ENCODE measurements at regions not wholly inside any gene's neighbourhood (a gene's known extent, or its start where the extent isn't known, plus 50 kb on each side); places are given as distances from the start of the nearest gene placed in this dataset.

DNA sequence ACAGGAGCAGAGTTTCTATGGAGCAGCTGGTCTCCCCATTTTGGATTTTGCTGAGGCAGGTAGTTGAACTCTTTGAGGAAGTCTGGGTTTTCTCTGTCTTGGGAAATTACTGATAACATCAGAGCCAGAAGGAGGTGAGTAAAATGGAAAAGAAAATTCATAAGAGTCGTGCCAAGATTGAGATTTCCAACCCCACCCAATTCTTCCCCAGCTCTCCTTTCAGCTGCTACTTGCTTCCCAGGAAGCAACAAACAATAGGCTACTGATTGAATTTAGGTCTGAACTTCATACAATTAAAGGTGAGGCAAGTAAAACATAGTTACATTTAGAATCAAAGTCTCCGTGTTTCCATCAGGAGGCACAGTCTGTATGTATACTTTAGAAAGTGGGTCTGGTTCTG lies 54.6 kb upstream of the EOLA2 start:
- DNase-seq (ENCODE audit: low spot score) = no peak
- 78% methylated on average over 2 of the region's 2 CpGs for WGBS (ENCODE audit: low lambda C conversion rate, missing lambda C conversion rate)
- no peak overlapping the region for H3K4me2 ChIP-seq
- H2AFZ ChIP-seq = no peak overlapping the region
- no peaks in the 10 kb centered on the region for H4K20me1 ChIP-seq (ENCODE audit: insufficient read depth, poor library complexity, severe bottlenecking)
- TF ChIP-seq EZH2 (IDR thresholded peaks at IDR 0.05; ENCODE audit: borderline replicate concordance) (no peak), EZH2phosphoT487 (IDR thresholded peaks at IDR 0.05; ENCODE audit: low read depth, severe bottlenecking, unreplicated experiment) (no peak)
- TF ChIP-seq, protein P1, sequence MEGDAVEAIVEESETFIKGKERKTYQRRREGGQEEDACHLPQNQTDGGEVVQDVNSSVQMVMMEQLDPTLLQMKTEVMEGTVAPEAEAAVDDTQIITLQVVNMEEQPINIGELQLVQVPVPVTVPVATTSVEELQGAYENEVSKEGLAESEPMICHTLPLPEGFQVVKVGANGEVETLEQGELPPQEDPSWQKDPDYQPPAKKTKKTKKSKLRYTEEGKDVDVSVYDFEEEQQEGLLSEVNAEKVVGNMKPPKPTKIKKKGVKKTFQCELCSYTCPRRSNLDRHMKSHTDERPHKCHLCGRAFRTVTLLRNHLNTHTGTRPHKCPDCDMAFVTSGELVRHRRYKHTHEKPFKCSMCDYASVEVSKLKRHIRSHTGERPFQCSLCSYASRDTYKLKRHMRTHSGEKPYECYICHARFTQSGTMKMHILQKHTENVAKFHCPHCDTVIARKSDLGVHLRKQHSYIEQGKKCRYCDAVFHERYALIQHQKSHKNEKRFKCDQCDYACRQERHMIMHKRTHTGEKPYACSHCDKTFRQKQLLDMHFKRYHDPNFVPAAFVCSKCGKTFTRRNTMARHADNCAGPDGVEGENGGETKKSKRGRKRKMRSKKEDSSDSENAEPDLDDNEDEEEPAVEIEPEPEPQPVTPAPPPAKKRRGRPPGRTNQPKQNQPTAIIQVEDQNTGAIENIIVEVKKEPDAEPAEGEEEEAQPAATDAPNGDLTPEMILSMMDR (IDR thresholded peaks at IDR 0.05; ENCODE audit: poor library complexity) = no peak
- H3K36me3 ChIP-seq (replicated peaks; ENCODE audit: insufficient read depth, low read depth) = peaks cover 2% of the 10 kb centered on the region
- H3K9me3 ChIP-seq (ENCODE audit: low read depth) = no peaks in the 10 kb centered on the region
- no peaks in the 10 kb centered on the region for H3K27me3 ChIP-seq
- no peak overlapping the region for H3K4me3 ChIP-seq
- H3K27ac ChIP-seq = no peak overlapping the region
- H3K9me2 ChIP-seq (replicated peaks; ENCODE audit: insufficient read depth) = no peaks in the 10 kb centered on the region
- H3K79me2 ChIP-seq = no peaks in the 10 kb centered on the region
- no peaks in the 10 kb centered on the region for H3K4me1 ChIP-seq (ENCODE audit: insufficient read depth)

DNA sequence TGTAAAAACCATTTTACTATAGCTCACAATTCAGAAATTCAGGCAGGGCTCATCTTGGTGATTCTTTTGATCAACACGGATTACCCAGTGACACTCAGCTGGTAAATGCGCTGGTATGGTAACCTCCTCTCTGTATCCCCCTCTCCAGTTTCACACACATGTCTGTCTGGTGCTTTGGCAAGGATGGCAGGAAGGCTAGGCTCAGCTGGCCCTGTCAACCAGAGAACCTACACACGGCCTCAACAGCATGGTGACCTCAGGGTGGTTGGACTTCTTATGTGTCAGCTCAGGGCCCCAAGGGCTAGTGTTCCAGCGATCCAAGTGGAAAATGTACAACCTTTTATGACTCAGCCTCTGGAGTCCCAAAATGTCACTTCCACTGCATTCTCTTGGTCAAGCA lies 55.7 kb upstream of the EOLA2 start:
- no peak overlapping the region for H3K4me2 ChIP-seq
- no peaks in the 10 kb centered on the region for H3K79me2 ChIP-seq
- H3K27me3 ChIP-seq = no peaks in the 10 kb centered on the region
- H3K9me3 ChIP-seq (ENCODE audit: low read depth) = no peaks in the 10 kb centered on the region
- no peak overlapping the region for H3K4me3 ChIP-seq
- no peaks in the 10 kb centered on the region for H3K4me1 ChIP-seq (ENCODE audit: insufficient read depth)
- no peak for DNase-seq (ENCODE audit: low spot score)
- WGBS (ENCODE audit: low lambda C conversion rate, missing lambda C conversion rate) = 75% methylated on average over 4 of the region's 4 CpGs
- TF ChIP-seq EZH2phosphoT487 (IDR thresholded peaks at IDR 0.05; ENCODE audit: low read depth, severe bottlenecking, unreplicated experiment) = no peak
- TF ChIP-seq EZH2 (IDR thresholded peaks at IDR 0.05; ENCODE audit: borderline replicate concordance) = no peak
- TF ChIP-seq, protein P1 (IDR thresholded peaks at IDR 0.05; ENCODE audit: poor library complexity) = no peak
- no peak overlapping the region for H3K27ac ChIP-seq
- H2AFZ ChIP-seq = no peak overlapping the region
- peaks cover 2% of the 10 kb centered on the region for H3K36me3 ChIP-seq (replicated peaks; ENCODE audit: insufficient read depth, low read depth)
- no peaks in the 10 kb centered on the region for H4K20me1 ChIP-seq (ENCODE audit: insufficient read depth, poor library complexity, severe bottlenecking)
- no peaks in the 10 kb centered on the region for H3K9me2 ChIP-seq (replicated peaks; ENCODE audit: insufficient read depth)

DNA sequence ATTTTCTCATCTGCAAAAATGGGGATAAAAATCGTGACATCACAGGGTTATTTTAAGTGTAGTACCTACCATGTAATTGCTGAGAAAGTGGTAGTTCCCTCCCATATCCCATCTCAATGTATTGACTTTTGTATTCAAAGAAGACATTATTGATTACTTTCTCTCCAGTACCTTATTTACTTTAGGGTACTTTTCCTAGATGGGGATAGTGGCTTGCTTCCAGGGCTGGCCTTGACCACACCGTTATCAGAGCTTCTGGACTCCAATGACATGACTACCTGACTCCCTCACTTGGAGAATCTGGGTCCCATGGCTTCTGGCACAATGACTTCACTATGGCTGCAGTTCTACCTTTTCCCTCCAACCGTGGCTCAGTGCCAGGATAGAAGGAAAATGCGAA lies 58.2 kb upstream of the EOLA2 start:
- Histone ChIP-seq H3K4me2 (no peak overlapping the region), H3K9me3 (ENCODE audit: low read depth) (no peaks in the 10 kb centered on the region), H3K27ac (no peak overlapping the region), H3K79me2 (no peaks in the 10 kb centered on the region), H2AFZ (no peak overlapping the region), H3K4me1 (ENCODE audit: insufficient read depth) (no peaks in the 10 kb centered on the region), H3K4me3 (no peak overlapping the region), H4K20me1 (ENCODE audit: insufficient read depth, poor library complexity, severe bottlenecking) (no peaks in the 10 kb centered on the region), H3K36me3 (replicated peaks; ENCODE audit: insufficient read depth, low read depth) (peaks cover 2% of the 10 kb centered on the region), H3K27me3 (no peaks in the 10 kb centered on the region), H3K9me2 (replicated peaks; ENCODE audit: insufficient read depth) (no peaks in the 10 kb centered on the region)
- no peak for DNase-seq (ENCODE audit: low spot score)
- WGBS (ENCODE audit: low lambda C conversion rate, missing lambda C conversion rate) = 58% methylated on average over 4 of the region's 4 CpGs
- TF ChIP-seq, protein P1 (IDR thresholded peaks at IDR 0.05; ENCODE audit: poor library complexity) = no peak

DNA sequence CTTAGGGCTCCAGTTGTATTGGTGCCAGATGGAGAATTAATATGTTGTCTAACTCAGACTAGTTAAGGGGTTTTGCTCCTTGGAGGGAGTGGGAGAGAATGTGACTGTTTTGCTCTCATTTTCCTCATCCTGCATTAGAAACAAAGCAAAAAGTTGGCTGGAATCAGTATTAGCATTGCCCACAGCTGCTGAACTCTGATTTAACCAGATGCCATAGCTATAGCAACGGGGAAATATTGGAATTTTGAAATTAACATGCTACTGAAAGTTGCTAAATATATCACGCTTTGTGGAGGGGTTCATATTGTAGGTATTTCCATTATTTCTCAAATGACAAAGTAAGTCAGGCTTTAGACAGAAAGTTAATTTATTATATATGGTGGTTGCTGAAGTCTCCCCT lies 66.7 kb upstream of the EOLA2 start:
- Histone ChIP-seq H3K36me3 (replicated peaks; ENCODE audit: insufficient read depth, low read depth) (no peaks in the 10 kb centered on the region), H3K9me2 (replicated peaks; ENCODE audit: insufficient read depth) (no peaks in the 10 kb centered on the region), H3K27me3 (no peaks in the 10 kb centered on the region), H2AFZ (no peak overlapping the region), H3K9me3 (ENCODE audit: low read depth) (no peaks in the 10 kb centered on the region), H3K4me3 (no peak overlapping the region), H3K4me1 (ENCODE audit: insufficient read depth) (no peaks in the 10 kb centered on the region), H3K27ac (no peak overlapping the region), H3K79me2 (no peaks in the 10 kb centered on the region), H4K20me1 (ENCODE audit: insufficient read depth, poor library complexity, severe bottlenecking) (no peaks in the 10 kb centered on the region), H3K4me2 (no peak overlapping the region)
- TF ChIP-seq, protein P1 (IDR thresholded peaks at IDR 0.05; ENCODE audit: poor library complexity) = no peak
- no peak for TF ChIP-seq EZH2 (IDR thresholded peaks at IDR 0.05; ENCODE audit: borderline replicate concordance)
- no peak for TF ChIP-seq EZH2phosphoT487 (IDR thresholded peaks at IDR 0.05; ENCODE audit: low read depth, severe bottlenecking, unreplicated experiment)
- DNase-seq (ENCODE audit: low spot score) = no peak
- WGBS (ENCODE audit: low lambda C conversion rate, missing lambda C conversion rate) = 56% methylated on average over 2 of the region's 2 CpGs
